Glutamatergic neuron (in vitro differentiated cells): ENCODE measurements at regions not wholly inside any gene's neighbourhood (a gene's known extent, or its start where the extent isn't known, plus 50 kb on each side); places are given as distances from the start of the nearest gene placed in this dataset.

Experiments used
- DNase-seq: peaks from one replicate; pipeline ENCODE4 v3.0.0; 2022
- H3K27ac Mint-ChIP-seq: one replicate; pipeline ENCODE4 v1.8.0; 2020; ENCODE audit warnings: mild to moderate bottlenecking, mixed read lengths, inconsistent platforms; ENCODE audit not compliant: unreplicated experiment
- H3K27me3 Mint-ChIP-seq: one replicate; pipeline ENCODE4 v1.8.0; 2020; ENCODE audit warnings: mild to moderate bottlenecking, moderate library complexity, mixed read lengths, inconsistent platforms; ENCODE audit not compliant: unreplicated experiment
- H3K36me3 Mint-ChIP-seq: one replicate; pipeline ENCODE4 v1.8.0; 2020; ENCODE audit warnings: mild to moderate bottlenecking, mixed read lengths, inconsistent platforms; ENCODE audit not compliant: unreplicated experiment
- H3K4me1 Mint-ChIP-seq: one replicate; pipeline ENCODE4 v1.8.0; 2020; ENCODE audit warnings: mild to moderate bottlenecking, low read depth, mixed read lengths, inconsistent platforms; ENCODE audit not compliant: unreplicated experiment
- H3K4me3 Mint-ChIP-seq: one replicate; pipeline ENCODE4 v1.8.0; 2020; ENCODE audit warnings: mild to moderate bottlenecking, mixed read lengths, inconsistent platforms; ENCODE audit not compliant: unreplicated experiment
- H3K9me3 Mint-ChIP-seq: one replicate; pipeline ENCODE4 v1.8.0; 2020; ENCODE audit warnings: mild to moderate bottlenecking, moderate library complexity, mixed read lengths, inconsistent platforms; ENCODE audit not compliant: unreplicated experiment
- CTCF ChIP-seq: fragments of 200-600 bp; sonication (generic); IDR thresholded peaks from one replicate; pipeline ENCODE4 v1.5.0; 2021; ENCODE audit not compliant: partially characterized antibody, unreplicated experiment

GRCh38 chr9:15047028-15047551 lies 136.9 kb upstream of the FREM1 start:
- no peak overlapping the region for H3K4me3 Mint-ChIP-seq
- peaks cover 3% of the 10 kb centered on the region for H3K9me3 Mint-ChIP-seq
- DNase-seq: no peak
- no peak overlapping the region for H3K27ac Mint-ChIP-seq
- no peaks in the 10 kb centered on the region for H3K27me3 Mint-ChIP-seq
- no peak for TF ChIP-seq CTCF
- peaks cover 1% of the 10 kb centered on the region for H3K4me1 Mint-ChIP-seq
- H3K36me3 Mint-ChIP-seq: no peaks in the 10 kb centered on the region

- Mint-ChIP-seq H3K36me3 (no peaks in the 10 kb centered on the region), H3K27me3 (no peaks in the 10 kb centered on the region), H3K4me3 (no peak overlapping the region), H3K4me1 (no peaks in the 10 kb centered on the region), H3K27ac (no peak overlapping the region), H3K9me3 (peaks cover 2% of the 10 kb centered on the region)
- TF ChIP-seq CTCF: no peak
- DNase-seq: no peak
These were observed 123.1 kb upstream of the FREM1 start for GRCh38 chr9:15033316-15033715.

GRCh38 chr9:15032860-15033259 lies 122.6 kb upstream of the FREM1 start:
- TF ChIP-seq CTCF: no peak
- DNase-seq: no peak
- no peak overlapping the region for H3K27ac Mint-ChIP-seq
- no peaks in the 10 kb centered on the region for H3K36me3 Mint-ChIP-seq
- peaks cover 2% of the 10 kb centered on the region for H3K9me3 Mint-ChIP-seq
- no peak overlapping the region for H3K4me3 Mint-ChIP-seq
- no peaks in the 10 kb centered on the region for H3K4me1 Mint-ChIP-seq
- H3K27me3 Mint-ChIP-seq: peaks cover 2% of the 10 kb centered on the region

GRCh38 chr9:15021146-15021545 lies 110.9 kb upstream of the FREM1 start:
- Mint-ChIP-seq H3K36me3 (no peaks in the 10 kb centered on the region), H3K4me3 (no peak overlapping the region), H3K27me3 (peaks cover 4% of the 10 kb centered on the region), H3K27ac (no peak overlapping the region), H3K4me1 (no peaks in the 10 kb centered on the region), H3K9me3 (peaks cover 1% of the 10 kb centered on the region)
- TF ChIP-seq CTCF: no peak
- DNase-seq: no peak

- Mint-ChIP-seq H3K36me3 (no peaks in the 10 kb centered on the region), H3K4me1 (no peaks in the 10 kb centered on the region), H3K27me3 (peaks cover 4% of the 10 kb centered on the region), H3K9me3 (no peaks in the 10 kb centered on the region), H3K27ac (no peak overlapping the region), H3K4me3 (no peak overlapping the region)
- DNase-seq: no peak
- TF ChIP-seq CTCF: no peak
These were observed 107.9 kb upstream of the FREM1 start for GRCh38 chr9:15018096-15018637.
